ENCODE measurements at regions not wholly inside any gene's neighbourhood (a gene's known extent, or its start where the extent isn't known, plus 50 kb on each side); places are given as distances from the start of the nearest gene placed in this dataset.

DNA sequence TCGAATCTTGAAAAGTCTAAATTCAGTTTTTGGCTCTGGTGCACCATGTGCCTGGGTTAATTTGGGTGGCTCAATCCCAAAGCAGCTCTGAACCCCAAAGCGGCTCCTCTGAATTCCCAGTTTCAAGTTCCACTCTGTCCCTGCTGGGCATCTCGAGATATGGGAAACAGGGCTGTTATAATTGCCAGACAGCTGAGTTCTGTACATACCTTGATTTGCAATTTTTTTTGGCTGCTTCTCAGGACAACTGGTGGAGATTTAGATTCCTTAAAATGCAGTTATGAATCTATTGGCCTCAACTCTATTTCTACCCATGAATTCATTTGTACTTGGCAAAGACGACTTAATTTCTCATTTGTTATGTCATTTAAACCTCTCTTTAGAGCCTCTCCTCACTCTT lies 808.5 kb downstream of the TLE4 start:
- no peaks in the 10 kb centered on the region for H3K36me3 ChIP-seq (ENCODE audit: low read length)
- no peak overlapping the region for H3K9ac ChIP-seq (ENCODE audit: low read length)
- no peak overlapping the region for H2AFZ ChIP-seq (ENCODE audit: low read depth, low read length, severe bottlenecking)
- no peak overlapping the region for H3K27ac ChIP-seq (ENCODE audit: low read depth, low read length)
- H4K20me1 ChIP-seq (ENCODE audit: low read depth, low read length): no peaks in the 10 kb centered on the region
- H3K79me2 ChIP-seq (ENCODE audit: insufficient read depth, low read length): no peaks in the 10 kb centered on the region
- TF ChIP-seq, protein P1, sequence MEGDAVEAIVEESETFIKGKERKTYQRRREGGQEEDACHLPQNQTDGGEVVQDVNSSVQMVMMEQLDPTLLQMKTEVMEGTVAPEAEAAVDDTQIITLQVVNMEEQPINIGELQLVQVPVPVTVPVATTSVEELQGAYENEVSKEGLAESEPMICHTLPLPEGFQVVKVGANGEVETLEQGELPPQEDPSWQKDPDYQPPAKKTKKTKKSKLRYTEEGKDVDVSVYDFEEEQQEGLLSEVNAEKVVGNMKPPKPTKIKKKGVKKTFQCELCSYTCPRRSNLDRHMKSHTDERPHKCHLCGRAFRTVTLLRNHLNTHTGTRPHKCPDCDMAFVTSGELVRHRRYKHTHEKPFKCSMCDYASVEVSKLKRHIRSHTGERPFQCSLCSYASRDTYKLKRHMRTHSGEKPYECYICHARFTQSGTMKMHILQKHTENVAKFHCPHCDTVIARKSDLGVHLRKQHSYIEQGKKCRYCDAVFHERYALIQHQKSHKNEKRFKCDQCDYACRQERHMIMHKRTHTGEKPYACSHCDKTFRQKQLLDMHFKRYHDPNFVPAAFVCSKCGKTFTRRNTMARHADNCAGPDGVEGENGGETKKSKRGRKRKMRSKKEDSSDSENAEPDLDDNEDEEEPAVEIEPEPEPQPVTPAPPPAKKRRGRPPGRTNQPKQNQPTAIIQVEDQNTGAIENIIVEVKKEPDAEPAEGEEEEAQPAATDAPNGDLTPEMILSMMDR (IDR thresholded peaks at IDR 0.05; ENCODE audit: insufficient read depth, low read length, poor library complexity, severe bottlenecking): no peak
- TF ChIP-seq EZH2phosphoT487 (conservative IDR thresholded peaks at IDR 0.05; ENCODE audit: low read length): no peak
- no peaks in the 10 kb centered on the region for H3K9me2 ChIP-seq (replicated peaks; ENCODE audit: insufficient read depth, low read length)
- no peaks in the 10 kb centered on the region for H3K9me3 ChIP-seq (ENCODE audit: insufficient read depth, low read length)
- H3K4me2 ChIP-seq (ENCODE audit: low read depth, low read length, poor library complexity, severe bottlenecking): no peak overlapping the region
- H3K27me3 ChIP-seq (ENCODE audit: low read length): no peaks in the 10 kb centered on the region
- H3K4me3 ChIP-seq (ENCODE audit: insufficient read depth, low read length, poor library complexity, severe bottlenecking): no peak overlapping the region
- no peaks in the 10 kb centered on the region for H3F3A ChIP-seq (ENCODE audit: insufficient read depth)

- Histone ChIP-seq H3K27ac (ENCODE audit: low read depth, low read length) (no peak overlapping the region), H3F3A (ENCODE audit: insufficient read depth) (no peaks in the 10 kb centered on the region), H3K9me3 (ENCODE audit: insufficient read depth, low read length) (no peaks in the 10 kb centered on the region), H3K4me2 (ENCODE audit: low read depth, low read length, poor library complexity, severe bottlenecking) (no peak overlapping the region), H2AFZ (ENCODE audit: low read depth, low read length, severe bottlenecking) (no peak overlapping the region), H3K27me3 (ENCODE audit: low read length) (no peaks in the 10 kb centered on the region), H3K9me2 (replicated peaks; ENCODE audit: insufficient read depth, low read length) (no peaks in the 10 kb centered on the region), H3K79me2 (ENCODE audit: insufficient read depth, low read length) (no peaks in the 10 kb centered on the region), H3K9ac (ENCODE audit: low read length) (no peak overlapping the region), H3K36me3 (ENCODE audit: low read length) (no peaks in the 10 kb centered on the region), H4K20me1 (ENCODE audit: low read depth, low read length) (no peaks in the 10 kb centered on the region), H3K4me3 (ENCODE audit: insufficient read depth, low read length, poor library complexity, severe bottlenecking) (no peak overlapping the region)
- TF ChIP-seq, protein P1 (IDR thresholded peaks at IDR 0.05; ENCODE audit: insufficient read depth, low read length, poor library complexity, severe bottlenecking): no peak
- no peak for TF ChIP-seq EZH2phosphoT487 (conservative IDR thresholded peaks at IDR 0.05; ENCODE audit: low read length)
Measured at GRCh38 chr9:80378669-80379293, 807.0 kb downstream of the TLE4 start.

GRCh38 chr9:80376180-80376579 lies 804.4 kb downstream of the TLE4 start:
- Histone ChIP-seq H3K4me2 (ENCODE audit: low read depth, low read length, poor library complexity, severe bottlenecking) (no peak overlapping the region), H3K27ac (ENCODE audit: low read depth, low read length) (no peak overlapping the region), H3K9ac (ENCODE audit: low read length) (no peak overlapping the region), H3K4me3 (ENCODE audit: insufficient read depth, low read length, poor library complexity, severe bottlenecking) (no peak overlapping the region), H3K79me2 (ENCODE audit: insufficient read depth, low read length) (no peaks in the 10 kb centered on the region), H4K20me1 (ENCODE audit: low read depth, low read length) (no peaks in the 10 kb centered on the region), H3K36me3 (ENCODE audit: low read length) (no peaks in the 10 kb centered on the region), H2AFZ (ENCODE audit: low read depth, low read length, severe bottlenecking) (no peak overlapping the region), H3K9me3 (ENCODE audit: insufficient read depth, low read length) (no peaks in the 10 kb centered on the region), H3K27me3 (ENCODE audit: low read length) (no peaks in the 10 kb centered on the region), H3K9me2 (replicated peaks; ENCODE audit: insufficient read depth, low read length) (no peaks in the 10 kb centered on the region), H3F3A (ENCODE audit: insufficient read depth) (no peaks in the 10 kb centered on the region)
- no peak for TF ChIP-seq EZH2phosphoT487 (conservative IDR thresholded peaks at IDR 0.05; ENCODE audit: low read length)
- TF ChIP-seq, protein P1 (IDR thresholded peaks at IDR 0.05; ENCODE audit: insufficient read depth, low read length, poor library complexity, severe bottlenecking): no peak
